ENCODE measurements at regions not wholly inside any gene's neighbourhood (a gene's known extent, or its start where the extent isn't known, plus 50 kb on each side); places are given as distances from the start of the nearest gene placed in this dataset.

DNA sequence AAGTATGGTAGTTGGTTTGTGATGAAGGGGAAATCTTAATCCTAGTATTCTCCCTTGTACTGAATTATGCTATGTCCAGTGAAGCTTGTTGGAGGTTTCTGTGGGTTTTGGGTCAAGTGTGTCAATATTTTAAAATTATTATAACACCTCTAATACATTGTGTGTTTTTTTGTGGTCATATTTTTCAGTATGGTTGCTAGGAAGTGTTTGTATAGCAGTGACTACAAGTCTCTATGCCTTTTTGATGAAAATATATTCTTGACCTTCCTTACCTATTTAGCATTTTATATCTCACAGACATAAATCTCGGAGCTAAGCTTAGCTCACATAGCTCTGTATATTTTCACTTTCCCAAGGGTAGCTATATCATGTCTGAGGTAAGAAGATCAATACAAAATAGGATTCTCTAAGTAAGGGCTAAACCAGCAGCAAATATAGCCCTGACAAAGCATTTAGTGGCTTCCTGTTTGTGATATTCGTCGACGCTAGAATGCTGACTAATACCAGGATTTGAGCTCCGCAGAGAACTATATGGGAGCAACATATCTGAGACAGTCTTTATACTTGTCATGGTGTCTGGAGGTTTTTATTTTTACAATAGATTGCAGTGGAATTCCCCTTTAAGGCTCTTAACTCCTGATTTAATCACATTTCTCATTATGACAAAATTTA, 82.3 kb downstream of the MACIR start:
- in situ Hi-C loops (cut with HindIII; ENCODE audit: low pct_ligation_motif_present, low sequenced_read_pairs) = no loop called here

DNA sequence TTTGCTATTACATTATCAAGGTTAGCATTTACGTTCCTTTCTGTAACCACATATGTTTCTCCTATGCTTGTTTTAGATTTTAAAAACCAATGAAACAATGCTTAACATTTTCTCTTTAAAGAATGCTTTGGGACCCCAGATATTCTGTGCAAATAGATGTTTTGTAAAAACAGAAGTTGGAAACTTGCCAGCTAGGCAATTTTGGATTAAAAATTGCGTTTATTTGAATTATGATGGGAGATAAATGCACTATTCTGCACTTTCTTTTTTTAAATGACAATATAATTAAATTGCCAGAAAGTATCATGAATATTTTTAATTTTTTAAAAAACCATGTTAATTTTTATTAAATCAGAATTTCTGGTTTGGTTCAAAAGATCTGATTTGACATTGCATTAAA, 81.6 kb downstream of the MACIR start:
- Histone ChIP-seq H3K4me3 (ENCODE audit: low read depth, low read length) (no peak overlapping the region), H3K27ac (no peak overlapping the region), H3K36me3 (replicated peaks) (no peaks in the 10 kb centered on the region), H3K27me3 (replicated peaks) (no peaks in the 10 kb centered on the region)
- in situ Hi-C loops (cut with HindIII; ENCODE audit: low pct_ligation_motif_present, low sequenced_read_pairs) = no loop called here
- TF ChIP-seq, protein P1, sequence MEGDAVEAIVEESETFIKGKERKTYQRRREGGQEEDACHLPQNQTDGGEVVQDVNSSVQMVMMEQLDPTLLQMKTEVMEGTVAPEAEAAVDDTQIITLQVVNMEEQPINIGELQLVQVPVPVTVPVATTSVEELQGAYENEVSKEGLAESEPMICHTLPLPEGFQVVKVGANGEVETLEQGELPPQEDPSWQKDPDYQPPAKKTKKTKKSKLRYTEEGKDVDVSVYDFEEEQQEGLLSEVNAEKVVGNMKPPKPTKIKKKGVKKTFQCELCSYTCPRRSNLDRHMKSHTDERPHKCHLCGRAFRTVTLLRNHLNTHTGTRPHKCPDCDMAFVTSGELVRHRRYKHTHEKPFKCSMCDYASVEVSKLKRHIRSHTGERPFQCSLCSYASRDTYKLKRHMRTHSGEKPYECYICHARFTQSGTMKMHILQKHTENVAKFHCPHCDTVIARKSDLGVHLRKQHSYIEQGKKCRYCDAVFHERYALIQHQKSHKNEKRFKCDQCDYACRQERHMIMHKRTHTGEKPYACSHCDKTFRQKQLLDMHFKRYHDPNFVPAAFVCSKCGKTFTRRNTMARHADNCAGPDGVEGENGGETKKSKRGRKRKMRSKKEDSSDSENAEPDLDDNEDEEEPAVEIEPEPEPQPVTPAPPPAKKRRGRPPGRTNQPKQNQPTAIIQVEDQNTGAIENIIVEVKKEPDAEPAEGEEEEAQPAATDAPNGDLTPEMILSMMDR (IDR thresholded peaks at IDR 0.05; ENCODE audit: low read depth, low read length, missing control alignments) = no peak
- no peak for DNase-seq

More for the DNA sequence above, 82.3 kb downstream of the MACIR start:
- peak overlapping the region; percentile 40 for H3K27ac ChIP-seq
- no peak overlapping the region for H3K4me3 ChIP-seq (ENCODE audit: low read depth, low read length)
- H3K27me3 ChIP-seq (replicated peaks) = no peaks in the 10 kb centered on the region
- DNase-seq = peak; percentile 68
- TF ChIP-seq, protein P1 (IDR thresholded peaks at IDR 0.05; ENCODE audit: low read depth, low read length, missing control alignments) = no peak
- no peaks in the 10 kb centered on the region for H3K36me3 ChIP-seq (replicated peaks)

DNA sequence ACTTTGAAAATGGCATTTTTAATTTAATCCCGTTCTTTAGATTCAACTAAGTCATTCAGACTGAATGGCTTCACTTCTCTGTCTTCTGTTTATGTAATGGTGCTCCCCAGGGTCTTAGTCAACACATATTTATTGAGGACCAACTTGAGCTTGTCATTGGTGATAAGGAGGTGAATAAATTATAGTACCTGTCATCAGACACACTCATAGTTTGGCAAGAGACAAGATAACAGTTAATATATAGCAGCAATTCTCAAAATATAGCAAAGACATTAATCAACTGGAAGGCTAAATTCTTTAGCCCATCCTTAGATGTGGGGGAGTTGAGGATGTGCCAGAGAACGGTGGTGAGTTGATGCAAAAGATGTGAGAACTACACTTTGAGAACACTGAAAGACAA, 78.4 kb downstream of the MACIR start:
- Histone ChIP-seq H3K4me3 (ENCODE audit: low read depth, low read length) (no peak overlapping the region), H3K27ac (no peak overlapping the region), H3K27me3 (replicated peaks) (no peaks in the 10 kb centered on the region), H3K36me3 (replicated peaks) (no peaks in the 10 kb centered on the region)
- DNase-seq = no peak
- TF ChIP-seq, protein P1 (IDR thresholded peaks at IDR 0.05; ENCODE audit: low read depth, low read length, missing control alignments) = no peak
- in situ Hi-C loops (cut with HindIII; ENCODE audit: low pct_ligation_motif_present, low sequenced_read_pairs) = no loop called here

DNA sequence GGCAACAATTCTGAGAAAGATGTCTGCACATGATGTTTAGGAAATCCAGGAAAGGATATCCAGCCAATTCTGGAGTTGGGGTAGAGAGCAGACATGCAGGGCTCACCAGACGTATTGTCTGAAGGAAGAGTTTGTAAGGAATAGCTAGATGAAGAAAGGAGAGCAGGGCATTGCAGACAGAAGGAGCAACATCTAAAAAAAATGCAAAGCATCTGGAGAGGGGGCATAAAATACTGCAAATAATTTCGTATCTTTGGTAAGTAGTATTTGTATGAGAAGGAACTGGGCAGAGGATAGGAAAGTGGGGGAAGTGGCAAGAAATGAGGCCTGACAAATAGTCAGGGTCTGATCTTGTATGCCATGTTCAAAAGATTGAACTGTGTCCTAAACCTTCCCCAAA, 74.8 kb downstream of the MACIR start:
- H3K36me3 ChIP-seq (replicated peaks) = no peaks in the 10 kb centered on the region
- no peaks in the 10 kb centered on the region for H3K27me3 ChIP-seq (replicated peaks)
- in situ Hi-C loops (cut with HindIII; ENCODE audit: low pct_ligation_motif_present, low sequenced_read_pairs) = no loop called here

DNA sequence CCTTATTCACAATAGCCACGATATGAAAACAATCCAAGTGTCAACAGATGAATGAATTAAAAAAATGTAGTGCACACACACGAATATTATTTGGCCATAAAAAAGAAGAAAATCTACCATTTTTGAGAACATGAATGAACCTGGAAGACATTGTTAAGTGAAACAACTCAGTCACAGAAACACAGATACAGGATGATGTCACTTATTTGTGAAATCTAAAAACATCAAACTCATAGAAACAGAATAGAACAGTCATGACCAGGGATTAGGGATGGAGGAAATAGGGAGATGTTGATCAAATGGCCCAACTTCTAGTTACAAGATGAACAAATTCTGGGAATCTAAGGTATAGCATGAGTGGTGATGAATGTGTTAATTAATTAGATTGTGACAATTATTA, 72.3 kb downstream of the MACIR start:
- H3K36me3 ChIP-seq (replicated peaks) = no peaks in the 10 kb centered on the region
- TF ChIP-seq, protein P1 (IDR thresholded peaks at IDR 0.05; ENCODE audit: low read depth, low read length, missing control alignments) = no peak
- in situ Hi-C loops (cut with HindIII; ENCODE audit: low pct_ligation_motif_present, low sequenced_read_pairs) = no loop called here

More for the DNA sequence above, 74.8 kb downstream of the MACIR start:
- no peak overlapping the region for H3K27ac ChIP-seq
- no peak overlapping the region for H3K4me3 ChIP-seq (ENCODE audit: low read depth, low read length)
- DNase-seq = no peak
- TF ChIP-seq, protein P1 (IDR thresholded peaks at IDR 0.05; ENCODE audit: low read depth, low read length, missing control alignments) = no peak

More for the DNA sequence above, 72.3 kb downstream of the MACIR start:
- Histone ChIP-seq H3K4me3 (ENCODE audit: low read depth, low read length) (no peak overlapping the region), H3K27me3 (replicated peaks) (no peaks in the 10 kb centered on the region), H3K27ac (no peak overlapping the region)
- no peak for DNase-seq

All from brain microvascular endothelial cell (primary cell).